Karpas-422 (cell line): ENCODE measurements at regions not wholly inside any gene's neighbourhood (a gene's known extent, or its start where the extent isn't known, plus 50 kb on each side); places are given as distances from the start of the nearest gene placed in this dataset.
A peak's percentile ranks its signal among the peaks of the same experiment; 100 is the strongest.

ENCODE experiments used
- DNase-seq: peaks from one replicate; pipeline ENCODE4 v3.0.0-alpha.2; 2015
- H2AFZ ChIP-seq: fragments of 200-600 bp; sonication (generic); 2 replicates; pipeline ENCODE4 v1.6.1; 2014; ENCODE audit warnings: antibody characterized with exemption, low read length, mixed read lengths
- H3K27ac ChIP-seq: fragments of 200-600 bp; sonication (generic); 2 replicates; pipeline ENCODE4 v1.5.1; 2014; ENCODE audit warnings: mild to moderate bottlenecking, low read length, moderate library complexity
- H3K27me3 ChIP-seq: fragments of 200-600 bp; sonication (generic); 2 replicates; pipeline ENCODE4 v1.6.1; 2014; ENCODE audit warnings: low read length, mixed read lengths
- H3K36me3 ChIP-seq: fragments of 200-600 bp; sonication (generic); 2 replicates; pipeline ENCODE4 v1.6.1; 2014; ENCODE audit warnings: low read length, mixed read lengths; ENCODE audit not compliant: insufficient read depth
- H3K4me1 ChIP-seq: fragments of 200-600 bp; sonication (generic); 2 replicates; pipeline ENCODE4 v1.6.1; 2014; ENCODE audit warnings: mild to moderate bottlenecking, low read length, mixed read lengths
- H3K4me2 ChIP-seq: fragments of 200-600 bp; sonication (generic); 2 replicates; pipeline ENCODE4 v1.6.1; 2014; ENCODE audit warnings: low read length, low read depth, mild to moderate bottlenecking; ENCODE audit not compliant: poor library complexity, severe bottlenecking
- H3K4me3 ChIP-seq: fragments of 200-600 bp; sonication (generic); 2 replicates; pipeline ENCODE4 v1.5.1; 2014; ENCODE audit warnings: mild to moderate bottlenecking, antibody characterized with exemption, low read length, mixed read lengths
- H3K79me2 ChIP-seq: fragments of 200-600 bp; sonication (generic); 2 replicates; pipeline ENCODE4 v1.6.1; 2014; ENCODE audit warnings: mild to moderate bottlenecking, low read length, mixed read lengths
- H3K9ac ChIP-seq: fragments of 200-600 bp; sonication (generic); 2 replicates; pipeline ENCODE4 v1.6.0; 2014; ENCODE audit warnings: low read length
- H3K9me2 ChIP-seq: fragments of 200-600 bp; sonication (generic), shearing (Covaris generic); replicated peaks from 2 replicates; pipeline ENCODE4 v1.6.0; 2014; ENCODE audit warnings: mild to moderate bottlenecking, low read length, moderate library complexity; ENCODE audit not compliant: insufficient read depth
- H3K9me3 ChIP-seq: fragments of 300-700, 200-600 bp; sonication (generic); 2 replicates; pipeline ENCODE4 v1.6.1; 2014; ENCODE audit warnings: low read length, mixed read lengths
- H4K20me1 ChIP-seq: fragments of 200-600 bp; sonication (generic); 2 replicates; pipeline ENCODE4 v1.6.1; 2014; ENCODE audit warnings: mild to moderate bottlenecking, antibody characterized with exemption, low read length, low read depth; ENCODE audit not compliant: insufficient read depth

DNA sequence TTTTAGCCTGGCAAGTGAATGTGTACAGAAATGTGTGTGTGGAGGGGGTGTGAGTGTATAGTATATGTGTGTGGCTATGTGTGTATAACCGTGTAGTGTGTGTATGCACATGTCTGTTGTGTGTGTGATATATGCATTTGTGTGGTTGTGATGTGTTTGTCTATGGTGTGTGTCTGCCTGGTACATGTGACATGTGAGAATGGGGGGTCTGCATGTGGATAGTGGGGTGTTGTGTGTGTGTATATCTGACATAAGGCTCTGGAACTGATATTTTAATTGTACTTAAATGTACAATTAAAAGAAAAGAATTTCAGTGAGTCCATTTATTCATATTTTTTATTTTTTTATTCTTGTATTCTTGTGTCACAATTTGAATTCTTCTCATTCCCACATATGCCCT lies 57.2 kb upstream of the CNR1 start:
- H3K36me3 ChIP-seq: no peaks in the 10 kb centered on the region
- no peak overlapping the region for H3K9ac ChIP-seq
- no peak overlapping the region for H3K4me2 ChIP-seq
- H2AFZ ChIP-seq: no peak overlapping the region
- no peaks in the 10 kb centered on the region for H3K9me2 ChIP-seq
- no peak overlapping the region for H3K27ac ChIP-seq
- DNase-seq: no peak
- H3K4me3 ChIP-seq: no peak overlapping the region
- no peaks in the 10 kb centered on the region for H4K20me1 ChIP-seq
- H3K9me3 ChIP-seq: 0 out of 2 replicates have a peak, but pooled peaks cover under 1% of the 10 kb centered on the region
- H3K79me2 ChIP-seq: no peaks in the 10 kb centered on the region
- no peaks in the 10 kb centered on the region for H3K4me1 ChIP-seq
- no peaks in the 10 kb centered on the region for H3K27me3 ChIP-seq

DNA sequence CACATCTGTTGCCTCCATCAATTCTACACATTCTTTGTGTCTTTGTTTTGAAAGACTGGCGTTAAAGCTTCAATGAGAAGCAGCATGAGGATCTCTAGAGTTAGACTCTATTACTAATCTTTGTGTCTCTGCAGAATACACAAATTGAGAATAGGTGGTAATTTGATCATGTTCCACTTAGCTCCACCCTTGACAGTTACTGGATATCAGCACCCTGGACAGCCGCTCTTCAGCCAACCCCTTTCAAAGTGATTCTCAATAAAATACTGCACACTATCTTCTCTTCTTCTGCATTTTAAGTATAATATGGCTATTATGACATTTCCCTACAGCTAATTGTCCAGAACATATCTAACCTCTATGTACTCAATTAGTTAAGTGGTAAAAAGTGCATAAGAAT lies 54.3 kb upstream of the CNR1 start:
- H3K36me3 ChIP-seq: no peaks in the 10 kb centered on the region
- no peaks in the 10 kb centered on the region for H4K20me1 ChIP-seq
- H3K27ac ChIP-seq: no peak overlapping the region
- H3K27me3 ChIP-seq: no peaks in the 10 kb centered on the region
- H2AFZ ChIP-seq: no peak overlapping the region
- H3K9me2 ChIP-seq: no peaks in the 10 kb centered on the region
- H3K9me3 ChIP-seq: no peaks in the 10 kb centered on the region
- H3K4me1 ChIP-seq: no peaks in the 10 kb centered on the region
- H3K4me2 ChIP-seq: no peak overlapping the region
- peak; percentile 62 for DNase-seq
- no peak overlapping the region for H3K9ac ChIP-seq
- no peak overlapping the region for H3K4me3 ChIP-seq
- H3K79me2 ChIP-seq: no peaks in the 10 kb centered on the region

DNA sequence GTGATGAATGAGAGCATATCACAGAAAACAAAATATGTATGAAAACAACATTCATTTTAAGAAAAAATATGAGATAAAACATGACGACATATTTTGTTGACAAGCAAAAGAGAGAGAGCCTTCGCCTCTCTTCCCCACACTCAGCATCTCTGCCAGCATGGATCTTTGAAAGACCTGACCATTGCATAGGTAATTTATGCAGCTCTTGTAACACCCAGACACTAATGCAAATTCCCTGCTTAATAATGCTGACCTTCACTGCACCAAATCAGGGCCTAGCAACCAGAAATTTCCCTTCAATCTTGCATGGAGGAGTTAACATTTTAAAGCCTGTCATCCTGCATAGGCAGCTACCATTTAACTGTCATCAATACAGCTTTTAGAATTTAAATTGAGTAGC lies 50.0 kb upstream of the CNR1 start:
- Histone ChIP-seq H3K79me2 (no peaks in the 10 kb centered on the region), H3K4me3 (no peak overlapping the region), H3K4me1 (no peaks in the 10 kb centered on the region), H3K27me3 (no peaks in the 10 kb centered on the region), H3K9ac (no peak overlapping the region), H3K9me3 (no peaks in the 10 kb centered on the region), H3K36me3 (no peaks in the 10 kb centered on the region), H4K20me1 (no peaks in the 10 kb centered on the region), H3K9me2 (no peaks in the 10 kb centered on the region), H2AFZ (no peak overlapping the region), H3K4me2 (no peak overlapping the region), H3K27ac (no peak overlapping the region)
- no peak for DNase-seq
